ENCODE measurements at regions not wholly inside any gene's neighbourhood (a gene's known extent, or its start where the extent isn't known, plus 50 kb on each side); places are given as distances from the start of the nearest gene placed in this dataset.
A peak's percentile ranks its signal among the peaks of the same experiment; 100 is the strongest.
"Not testable (repeated sequence)": the region's sequence is repeated elsewhere in the genome, so short reads cannot be mapped to it uniquely, and the experiment has no call there.

DNA sequence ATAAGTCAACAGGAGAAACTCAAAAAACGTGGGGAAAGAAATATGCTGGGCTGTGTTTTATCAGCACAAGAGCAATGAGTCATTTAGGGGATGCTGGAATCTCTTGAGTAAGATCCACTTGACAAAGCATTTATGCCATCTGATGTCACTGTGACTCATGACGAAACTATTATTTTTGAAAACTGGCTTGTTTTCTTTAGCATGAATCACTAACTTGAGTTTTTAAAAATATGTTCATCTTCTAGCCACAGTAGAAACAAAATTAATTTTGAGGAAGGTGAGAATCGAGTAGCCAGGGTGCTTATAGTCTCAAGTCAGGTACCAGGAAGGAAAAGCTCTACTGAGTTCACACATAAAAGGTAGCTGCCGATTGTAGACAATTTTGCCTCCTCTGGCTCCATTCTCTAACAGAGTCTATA is 456.2 kb upstream of the MGAT4C start:
- Histone ChIP-seq H3K9ac (ENCODE audit: low read length) (no peak overlapping the region), H3K18ac (ENCODE audit: low read length) (no peak overlapping the region), H3K4me2 (ENCODE audit: low read length) (no peak overlapping the region), H3K36me3 (ENCODE audit: control insufficient read depth, insufficient read depth, low read length) (no peaks in the 10 kb centered on the region), H3K79me1 (ENCODE audit: low read length) (no peaks in the 10 kb centered on the region), H2AK5ac (ENCODE audit: low read length) (no peak overlapping the region), H3K4me3 (ENCODE audit: low read length) (no peak overlapping the region), H3K56ac (ENCODE audit: low read length) (no peak overlapping the region), H3K79me2 (ENCODE audit: control insufficient read depth, insufficient read depth, low read length) (no peaks in the 10 kb centered on the region), H3K4ac (ENCODE audit: low read depth, low read length) (no peak overlapping the region), H3K27me3 (ENCODE audit: insufficient read depth, low read length, poor library complexity) (no peaks in the 10 kb centered on the region), H2BK15ac (replicated peaks; ENCODE audit: low read depth) (no peak overlapping the region), H4K5ac (ENCODE audit: low read length) (no peak overlapping the region), H2BK5ac (ENCODE audit: low read length) (no peak overlapping the region), H2BK120ac (ENCODE audit: low read depth, low read length) (no peak overlapping the region), H3K23ac (ENCODE audit: low read length) (no peak overlapping the region), H3K27ac (ENCODE audit: low read depth, low read length) (no peak overlapping the region), H4K8ac (ENCODE audit: low read depth, low read length) (no peak overlapping the region), H3K4me1 (ENCODE audit: control insufficient read depth, low read depth, low read length) (no peaks in the 10 kb centered on the region)
- no CpG with 5 or more reads among the region's 4 CpGs for WGBS (ENCODE audit: extremely low coverage, insufficient coverage, low lambda C conversion rate)
- DNase-seq = peak; percentile 85

DNA sequence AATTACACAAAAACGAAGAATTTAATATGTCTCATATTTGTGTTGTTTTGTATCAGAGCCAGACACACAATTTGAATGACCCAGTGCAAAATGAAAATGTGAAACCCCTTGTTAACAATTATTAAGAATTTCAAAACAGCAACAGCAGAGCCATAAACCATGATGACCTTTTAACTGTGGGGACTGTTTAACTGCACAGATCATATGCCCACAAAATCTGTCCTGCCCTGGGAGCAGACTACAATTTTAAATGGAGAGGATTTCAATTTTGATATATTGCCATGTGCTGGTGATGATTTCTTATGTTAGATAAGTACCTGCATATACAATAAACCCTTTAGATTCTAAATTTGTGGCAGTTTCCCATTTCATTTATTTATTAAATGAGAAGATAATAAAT is 455.5 kb upstream of the MGAT4C start:
- no peak overlapping the region for H3K56ac ChIP-seq (ENCODE audit: low read length)
- no peaks in the 10 kb centered on the region for H3K27me3 ChIP-seq (ENCODE audit: insufficient read depth, low read length, poor library complexity)
- no peak overlapping the region for H3K27ac ChIP-seq (ENCODE audit: low read depth, low read length)
- H3K79me1 ChIP-seq (ENCODE audit: low read length) = no peaks in the 10 kb centered on the region
- no peaks in the 10 kb centered on the region for H3K79me2 ChIP-seq (ENCODE audit: control insufficient read depth, insufficient read depth, low read length)
- no peak overlapping the region for H4K5ac ChIP-seq (ENCODE audit: low read length)
- H3K4me3 ChIP-seq (ENCODE audit: low read length) = no peak overlapping the region
- no peak overlapping the region for H2BK120ac ChIP-seq (ENCODE audit: low read depth, low read length)
- no peak overlapping the region for H2AK5ac ChIP-seq (ENCODE audit: low read length)
- no peak for DNase-seq
- H3K23ac ChIP-seq (ENCODE audit: low read length) = no peak overlapping the region
- no CpG with 5 or more reads among the region's 1 CpG for WGBS (ENCODE audit: extremely low coverage, insufficient coverage, low lambda C conversion rate)
- H4K8ac ChIP-seq (ENCODE audit: low read depth, low read length) = no peak overlapping the region
- no peak overlapping the region for H3K18ac ChIP-seq (ENCODE audit: low read length)
- no peak overlapping the region for H3K9ac ChIP-seq (ENCODE audit: low read length)
- no peak overlapping the region for H3K4ac ChIP-seq (ENCODE audit: low read depth, low read length)
- no peaks in the 10 kb centered on the region for H3K36me3 ChIP-seq (ENCODE audit: control insufficient read depth, insufficient read depth, low read length)
- H2BK5ac ChIP-seq (ENCODE audit: low read length) = no peak overlapping the region
- H3K4me2 ChIP-seq (ENCODE audit: low read length) = no peak overlapping the region
- H3K4me1 ChIP-seq (ENCODE audit: control insufficient read depth, low read depth, low read length) = no peaks in the 10 kb centered on the region
- no peak overlapping the region for H2BK15ac ChIP-seq (replicated peaks; ENCODE audit: low read depth)

- Histone ChIP-seq H2BK5ac (ENCODE audit: low read length) (no peak overlapping the region), H3K9ac (ENCODE audit: low read length) (no peak overlapping the region), H3K27me3 (ENCODE audit: insufficient read depth, low read length, poor library complexity) (no peaks in the 10 kb centered on the region), H2BK120ac (ENCODE audit: low read depth, low read length) (no peak overlapping the region), H3K23ac (ENCODE audit: low read length) (no peak overlapping the region), H3K56ac (ENCODE audit: low read length) (no peak overlapping the region), H3K4me2 (ENCODE audit: low read length) (no peak overlapping the region), H3K79me1 (ENCODE audit: low read length) (no peaks in the 10 kb centered on the region), H2AK5ac (ENCODE audit: low read length) (no peak overlapping the region), H4K5ac (ENCODE audit: low read length) (no peak overlapping the region), H3K4me1 (ENCODE audit: control insufficient read depth, low read depth, low read length) (no peaks in the 10 kb centered on the region), H4K8ac (ENCODE audit: low read depth, low read length) (no peak overlapping the region), H3K27ac (ENCODE audit: low read depth, low read length) (no peak overlapping the region), H3K79me2 (ENCODE audit: control insufficient read depth, insufficient read depth, low read length) (no peaks in the 10 kb centered on the region), H3K4ac (ENCODE audit: low read depth, low read length) (no peak overlapping the region), H3K4me3 (ENCODE audit: low read length) (no peak overlapping the region), H2BK15ac (replicated peaks; ENCODE audit: low read depth) (no peak overlapping the region), H3K36me3 (ENCODE audit: control insufficient read depth, insufficient read depth, low read length) (no peaks in the 10 kb centered on the region), H3K18ac (ENCODE audit: low read length) (no peak overlapping the region)
- no peak for DNase-seq
These were observed 453.9 kb upstream of the MGAT4C start for GRCh38 chr12:86710109-86710508.

DNA sequence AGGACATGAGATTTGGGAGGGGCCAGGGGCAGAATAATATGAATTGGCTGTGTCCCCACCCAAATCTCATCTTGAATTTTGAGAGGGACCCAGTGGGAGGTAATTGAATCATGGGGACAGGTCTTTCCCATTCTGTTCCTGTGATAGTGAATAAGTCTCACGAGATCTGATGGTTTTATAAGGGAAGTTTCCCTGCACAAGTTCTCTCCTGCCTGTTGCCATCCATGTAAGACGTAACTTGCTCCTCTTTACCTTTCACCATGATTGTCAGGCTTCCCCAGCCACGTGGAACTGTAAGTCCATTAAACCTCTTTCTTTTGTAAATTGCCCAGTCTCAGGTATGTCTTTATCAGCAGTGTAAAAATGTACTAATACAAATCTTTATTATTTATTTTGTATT is 452.8 kb upstream of the MGAT4C start:
- H3K27ac ChIP-seq (ENCODE audit: low read depth, low read length); H3K79me1 ChIP-seq (ENCODE audit: low read length); H3K4me3 ChIP-seq (ENCODE audit: low read length); H3K4me1 ChIP-seq (ENCODE audit: control insufficient read depth, low read depth, low read length); H3K23ac ChIP-seq (ENCODE audit: low read length); H3K56ac ChIP-seq (ENCODE audit: low read length); H3K79me2 ChIP-seq (ENCODE audit: control insufficient read depth, insufficient read depth, low read length); H2AK5ac ChIP-seq (ENCODE audit: low read length); H3K27me3 ChIP-seq (ENCODE audit: insufficient read depth, low read length, poor library complexity); H3K4me2 ChIP-seq (ENCODE audit: low read length); H4K8ac ChIP-seq (ENCODE audit: low read depth, low read length); H3K36me3 ChIP-seq (ENCODE audit: control insufficient read depth, insufficient read depth, low read length); H2BK15ac ChIP-seq (replicated peaks; ENCODE audit: low read depth); H3K18ac ChIP-seq (ENCODE audit: low read length); H2BK5ac ChIP-seq (ENCODE audit: low read length); H2BK120ac ChIP-seq (ENCODE audit: low read depth, low read length); H3K9ac ChIP-seq (ENCODE audit: low read length); H4K5ac ChIP-seq (ENCODE audit: low read length); DNase-seq; H3K4ac ChIP-seq (ENCODE audit: low read depth, low read length): not testable (repeated sequence)
- WGBS (ENCODE audit: extremely low coverage, insufficient coverage, low lambda C conversion rate) = no CpG with 5 or more reads among the region's 3 CpGs

GRCh38 chr12:86698641-86698980 is 442.4 kb upstream of the MGAT4C start:
- Histone ChIP-seq H3K36me3 (ENCODE audit: control insufficient read depth, insufficient read depth, low read length) (no peaks in the 10 kb centered on the region), H3K27ac (ENCODE audit: low read depth, low read length) (no peak overlapping the region), H4K5ac (ENCODE audit: low read length) (no peak overlapping the region), H3K56ac (ENCODE audit: low read length) (no peak overlapping the region), H4K8ac (ENCODE audit: low read depth, low read length) (no peak overlapping the region), H3K4me1 (ENCODE audit: control insufficient read depth, low read depth, low read length) (no peaks in the 10 kb centered on the region), H3K79me1 (ENCODE audit: low read length) (no peaks in the 10 kb centered on the region), H3K23ac (ENCODE audit: low read length) (no peak overlapping the region), H2BK120ac (ENCODE audit: low read depth, low read length) (no peak overlapping the region), H3K27me3 (ENCODE audit: insufficient read depth, low read length, poor library complexity) (no peaks in the 10 kb centered on the region), H3K4me3 (ENCODE audit: low read length) (no peak overlapping the region), H3K79me2 (ENCODE audit: control insufficient read depth, insufficient read depth, low read length) (no peaks in the 10 kb centered on the region), H3K9ac (ENCODE audit: low read length) (no peak overlapping the region), H3K4me2 (ENCODE audit: low read length) (no peak overlapping the region), H3K18ac (ENCODE audit: low read length) (no peak overlapping the region), H3K4ac (ENCODE audit: low read depth, low read length) (no peak overlapping the region), H2BK5ac (ENCODE audit: low read length) (no peak overlapping the region), H2BK15ac (replicated peaks; ENCODE audit: low read depth) (no peak overlapping the region), H2AK5ac (ENCODE audit: low read length) (no peak overlapping the region)
- no peak for DNase-seq
- WGBS (ENCODE audit: extremely low coverage, insufficient coverage, low lambda C conversion rate) = no CpG with 5 or more reads among the region's 2 CpGs

- Histone ChIP-seq H3K79me1 (ENCODE audit: low read length) (no peaks in the 10 kb centered on the region), H3K56ac (ENCODE audit: low read length) (no peak overlapping the region), H3K36me3 (ENCODE audit: control insufficient read depth, insufficient read depth, low read length) (no peaks in the 10 kb centered on the region), H3K4me3 (ENCODE audit: low read length) (no peak overlapping the region), H2BK5ac (ENCODE audit: low read length) (no peak overlapping the region), H3K18ac (ENCODE audit: low read length) (no peak overlapping the region), H2BK120ac (ENCODE audit: low read depth, low read length) (no peak overlapping the region), H3K79me2 (ENCODE audit: control insufficient read depth, insufficient read depth, low read length) (no peaks in the 10 kb centered on the region), H3K27ac (ENCODE audit: low read depth, low read length) (no peak overlapping the region), H2BK15ac (replicated peaks; ENCODE audit: low read depth) (no peak overlapping the region), H3K4me1 (ENCODE audit: control insufficient read depth, low read depth, low read length) (no peaks in the 10 kb centered on the region), H3K4ac (ENCODE audit: low read depth, low read length) (no peak overlapping the region), H3K27me3 (ENCODE audit: insufficient read depth, low read length, poor library complexity) (no peaks in the 10 kb centered on the region), H3K4me2 (ENCODE audit: low read length) (no peak overlapping the region), H3K9ac (ENCODE audit: low read length) (no peak overlapping the region), H4K8ac (ENCODE audit: low read depth, low read length) (no peak overlapping the region), H3K23ac (ENCODE audit: low read length) (no peak overlapping the region), H4K5ac (ENCODE audit: low read length) (no peak overlapping the region), H2AK5ac (ENCODE audit: low read length) (no peak overlapping the region)
- no CpG with 5 or more reads among the region's 2 CpGs for WGBS (ENCODE audit: extremely low coverage, insufficient coverage, low lambda C conversion rate)
- no peak for DNase-seq
These were observed 441.9 kb upstream of the MGAT4C start for GRCh38 chr12:86697916-86698640.

Data from mesendoderm (in vitro differentiated cells).